ENCODE measurements at regions not wholly inside any gene's neighbourhood (a gene's known extent, or its start where the extent isn't known, plus 50 kb on each side); places are given as distances from the start of the nearest gene placed in this dataset.

DNA sequence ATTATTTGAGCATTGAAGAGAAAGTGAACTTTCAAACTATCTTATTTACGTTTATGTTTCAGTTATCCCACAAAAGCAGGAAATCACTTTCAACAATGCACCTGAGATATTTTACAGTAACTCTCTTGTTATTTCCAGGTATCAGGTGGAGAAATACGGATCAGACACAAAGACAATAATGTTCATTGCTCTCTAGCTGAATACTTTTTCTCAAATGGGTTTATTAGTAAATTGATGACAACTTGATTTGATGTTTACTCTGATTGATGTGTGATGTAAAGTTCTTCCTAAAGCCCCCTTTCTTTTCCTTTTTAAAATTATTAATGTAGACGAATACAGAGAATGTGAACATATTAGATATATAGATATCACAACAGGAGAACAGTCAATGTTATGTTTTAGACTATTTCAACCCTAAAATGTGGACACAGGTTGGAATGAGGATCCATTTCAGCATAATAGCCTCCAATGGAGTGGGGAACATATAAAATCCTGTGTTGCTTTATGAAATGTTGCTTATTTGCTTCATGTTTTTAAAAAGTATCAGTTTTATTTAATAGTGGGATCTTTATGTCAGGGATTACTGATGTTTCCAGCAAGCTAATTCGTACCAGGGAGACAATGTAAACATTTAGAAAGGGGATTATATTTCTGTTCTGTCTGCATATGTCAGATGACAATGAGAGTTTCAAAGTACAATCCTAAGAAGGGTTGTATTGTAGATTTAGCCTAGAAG is 1522.3 kb upstream of the TPTE start:
- ChIA-PET CTCF (no interaction called here), POLR2A (ENCODE audit: unreplicated experiment) (no interaction called here)
- Histone ChIP-seq H4K91ac (ENCODE audit: insufficient read depth, low read depth, low read length) (no peak overlapping the region), H3K4me2 (ENCODE audit: low read depth, low read length) (no peak overlapping the region), H3K9me1 (ENCODE audit: insufficient read depth, low read length) (no peaks in the 10 kb centered on the region), H4K8ac (ENCODE audit: low read depth in 2 of 2, low read length in 2 of 2) (no peak overlapping the region), H3K36me3 (ENCODE audit: control insufficient read depth, insufficient read depth, low read length) (no peaks in the 10 kb centered on the region), H3K23ac (ENCODE audit: low read depth, low read length) (no peak overlapping the region), H2BK120ac (ENCODE audit: low read depth, low read length) (no peak overlapping the region), H3K27ac (ENCODE audit: insufficient read depth, low read length) (no peak overlapping the region), H3K9ac (ENCODE audit: low read depth, low read length) (no peak overlapping the region), H3K18ac (ENCODE audit: low read depth, low read length) (no peak overlapping the region), H4K5ac (ENCODE audit: low read depth, low read length) (no peak overlapping the region), H3K27me3 (ENCODE audit: control insufficient read depth, insufficient read depth, low read length) (no peaks in the 10 kb centered on the region), H4K20me1 (ENCODE audit: insufficient read depth, low read length) (no peaks in the 10 kb centered on the region), H3K4ac (ENCODE audit: low read depth, low read length) (no peak overlapping the region), H2BK15ac (ENCODE audit: low read depth, low read length) (no peak overlapping the region), H3K14ac (replicated peaks; ENCODE audit: low read depth, low read length) (no peak overlapping the region), H3K4me1 (ENCODE audit: control insufficient read depth, insufficient read depth, low read length) (no peaks in the 10 kb centered on the region), H2BK5ac (ENCODE audit: low read depth, low read length, poor library complexity, severe bottlenecking) (no peak overlapping the region), H3K4me3 (ENCODE audit: insufficient read depth, low read depth, low read length) (no peak overlapping the region), H2AK9ac (replicated peaks; ENCODE audit: low read depth, low read length, poor library complexity) (no peak overlapping the region), H3K79me1 (ENCODE audit: low read depth in 1 of 2, low read length in 2 of 2) (no peaks in the 10 kb centered on the region), H3K9me3 (ENCODE audit: control insufficient read depth, insufficient read depth, low read length) (peaks cover 2% of the 10 kb centered on the region), H2AK5ac (ENCODE audit: low read depth, low read length) (no peak overlapping the region), H3K56ac (ENCODE audit: extremely low read depth, insufficient read depth, low read length) (no peak overlapping the region), H2AFZ (replicated peaks; ENCODE audit: low read length, poor library complexity) (no peak overlapping the region), H2BK20ac (ENCODE audit: low read depth, low read length) (no peak overlapping the region)
- no peak for ATAC-seq (ENCODE audit: low read depth)
- intact Hi-C loops (cut with micrococcal nuclease) (no loop called here), dilution Hi-C loops (cut with HindIII; ENCODE audit: low sequenced_read_pairs, unreplicated experiment) (no loop called here), in situ Hi-C loops (cut with MboI; ENCODE audit: low sequenced_read_pairs) (no loop called here)
- no peak for TF ChIP-seq RAD21 (IDR thresholded peaks at IDR 0.05; ENCODE audit: low read length)
- no peak for TF ChIP-seq FOS (IDR thresholded peaks at IDR 0.05; ENCODE audit: low read depth, low read length)
- no peak for TF ChIP-seq POLR2A (IDR thresholded peaks at IDR 0.05; ENCODE audit: low read depth, low read length)
- no peak for TF ChIP-seq NFE2L2 (IDR thresholded peaks at IDR 0.05; ENCODE audit: low read depth, low read length)
- TF ChIP-seq MXI1 (IDR thresholded peaks at IDR 0.05; ENCODE audit: borderline replicate concordance, low read depth, low read length), result no peak
- TF ChIP-seq MAZ (IDR thresholded peaks at IDR 0.05; ENCODE audit: borderline replicate concordance, low read depth, low read length), result no peak
- TF ChIP-seq, protein P1, sequence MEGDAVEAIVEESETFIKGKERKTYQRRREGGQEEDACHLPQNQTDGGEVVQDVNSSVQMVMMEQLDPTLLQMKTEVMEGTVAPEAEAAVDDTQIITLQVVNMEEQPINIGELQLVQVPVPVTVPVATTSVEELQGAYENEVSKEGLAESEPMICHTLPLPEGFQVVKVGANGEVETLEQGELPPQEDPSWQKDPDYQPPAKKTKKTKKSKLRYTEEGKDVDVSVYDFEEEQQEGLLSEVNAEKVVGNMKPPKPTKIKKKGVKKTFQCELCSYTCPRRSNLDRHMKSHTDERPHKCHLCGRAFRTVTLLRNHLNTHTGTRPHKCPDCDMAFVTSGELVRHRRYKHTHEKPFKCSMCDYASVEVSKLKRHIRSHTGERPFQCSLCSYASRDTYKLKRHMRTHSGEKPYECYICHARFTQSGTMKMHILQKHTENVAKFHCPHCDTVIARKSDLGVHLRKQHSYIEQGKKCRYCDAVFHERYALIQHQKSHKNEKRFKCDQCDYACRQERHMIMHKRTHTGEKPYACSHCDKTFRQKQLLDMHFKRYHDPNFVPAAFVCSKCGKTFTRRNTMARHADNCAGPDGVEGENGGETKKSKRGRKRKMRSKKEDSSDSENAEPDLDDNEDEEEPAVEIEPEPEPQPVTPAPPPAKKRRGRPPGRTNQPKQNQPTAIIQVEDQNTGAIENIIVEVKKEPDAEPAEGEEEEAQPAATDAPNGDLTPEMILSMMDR (conservative IDR thresholded peaks at IDR 0.05; ENCODE audit: low read depth, low read length), result no peak
- TF ChIP-seq RFX5 (IDR thresholded peaks at IDR 0.05; ENCODE audit: low read depth, low read length), result no peak
- TF ChIP-seq RCOR1 (IDR thresholded peaks at IDR 0.05; ENCODE audit: insufficient replicate concordance, low read length), result no peak
- TF ChIP-seq MAFK (IDR thresholded peaks at IDR 0.05; ENCODE audit: low read depth, low read length), result no peak
- no peak for TF ChIP-seq SMC3 (IDR thresholded peaks at IDR 0.05; ENCODE audit: low read depth, low read length)
- no peak for TF ChIP-seq ELK1 (IDR thresholded peaks at IDR 0.05; ENCODE audit: borderline replicate concordance, low read depth, low read length)
- no peak for TF ChIP-seq USF2 (IDR thresholded peaks at IDR 0.05; ENCODE audit: low read depth, low read length)
- no peak for TF ChIP-seq CEBPB (IDR thresholded peaks at IDR 0.05; ENCODE audit: low read depth, low read length)
- no peak for TF ChIP-seq CHD1 (IDR thresholded peaks at IDR 0.05; ENCODE audit: low read depth, low read length)
- no peak for TF ChIP-seq BHLHE40 (IDR thresholded peaks at IDR 0.05; ENCODE audit: low read depth, low read length)
- BruUV-seq (replicated peaks), result no TSS peak
- WGBS, 2 experiments (ENCODE audit: extremely low coverage in 2 of 2, insufficient read length in 1 of 2), result 0% methylated on average over 1 of the region's 4 CpGs; no CpG with 5 or more reads in 1 of the 2 experiments
- no peak for DNase-seq
